ENCODE measurements at regions not wholly inside any gene's neighbourhood (a gene's known extent, or its start where the extent isn't known, plus 50 kb on each side); places are given as distances from the start of the nearest gene placed in this dataset.
"Not testable (repeated sequence)": the region's sequence is repeated elsewhere in the genome, so short reads cannot be mapped to it uniquely, and the experiment has no call there.

GRCh38 chr4:31474221-31474620 is 754.1 kb downstream of the PCDH7 start:
- no peak for ATAC-seq
- Histone ChIP-seq H3K9me3 (no peaks in the 10 kb centered on the region), H3K4me3 (no peak overlapping the region), H3K36me3 (no peaks in the 10 kb centered on the region), H3K4me1 (no peaks in the 10 kb centered on the region), H3K27ac (no peak overlapping the region), H3K27me3 (no peaks in the 10 kb centered on the region)
- DNase-seq: no peak
- intact Hi-C loops (cut with DNase I): no loop called here
- TF ChIP-seq CTCF (IDR thresholded peaks at IDR 0.05): no peak

- no peak for TF ChIP-seq CTCF (IDR thresholded peaks at IDR 0.05)
- intact Hi-C loops (cut with DNase I): no loop called here
- DNase-seq (no peak), ATAC-seq (no peak)
- no peak overlapping the region for H3K27ac ChIP-seq
- no peaks in the 10 kb centered on the region for H3K36me3 ChIP-seq
- H3K4me1 ChIP-seq: no peaks in the 10 kb centered on the region
- no peak overlapping the region for H3K4me3 ChIP-seq
- H3K9me3 ChIP-seq: no peaks in the 10 kb centered on the region
- H3K27me3 ChIP-seq: no peaks in the 10 kb centered on the region
These were observed 762.5 kb downstream of the PCDH7 start for GRCh38 chr4:31482691-31483090.

- H3K27me3 ChIP-seq; H3K36me3 ChIP-seq; H3K9me3 ChIP-seq; DNase-seq; H3K4me1 ChIP-seq; intact Hi-C loops (cut with DNase I); H3K4me3 ChIP-seq; H3K27ac ChIP-seq; ATAC-seq: not testable (repeated sequence)
These were observed 779.0 kb downstream of the PCDH7 start for GRCh38 chr4:31499216-31499615.

- Histone ChIP-seq H3K27ac (no peak overlapping the region), H3K27me3 (no peaks in the 10 kb centered on the region), H3K36me3 (no peaks in the 10 kb centered on the region), H3K4me1 (no peaks in the 10 kb centered on the region), H3K9me3 (no peaks in the 10 kb centered on the region), H3K4me3 (no peak overlapping the region)
- no peak for ATAC-seq
- DNase-seq: no peak
- intact Hi-C loops (cut with DNase I): no loop called here
- no peak for TF ChIP-seq CTCF (IDR thresholded peaks at IDR 0.05)
These were observed 796.4 kb downstream of the PCDH7 start for GRCh38 chr4:31516520-31516919.

- intact Hi-C loops (cut with DNase I): no loop called here
- Histone ChIP-seq H3K9me3 (no peaks in the 10 kb centered on the region), H3K27ac (no peak overlapping the region), H3K36me3 (no peaks in the 10 kb centered on the region), H3K4me1 (no peaks in the 10 kb centered on the region), H3K4me3 (no peak overlapping the region), H3K27me3 (no peaks in the 10 kb centered on the region)
- TF ChIP-seq CTCF (IDR thresholded peaks at IDR 0.05): no peak
- ATAC-seq (no peak), DNase-seq (no peak)
These were observed 798.7 kb downstream of the PCDH7 start for GRCh38 chr4:31518796-31519250.

- intact Hi-C loops (cut with DNase I): no loop called here
- DNase-seq (no peak), ATAC-seq (no peak)
- Histone ChIP-seq H3K4me1 (no peaks in the 10 kb centered on the region), H3K36me3 (no peaks in the 10 kb centered on the region), H3K27ac (no peak overlapping the region), H3K4me3 (no peak overlapping the region), H3K27me3 (no peaks in the 10 kb centered on the region), H3K9me3 (no peaks in the 10 kb centered on the region)
- TF ChIP-seq CTCF (IDR thresholded peaks at IDR 0.05): no peak
These were observed 810.4 kb downstream of the PCDH7 start for GRCh38 chr4:31530555-31530954.
